GM12874 (cell line): ENCODE measurements at regions not wholly inside any gene's neighbourhood (a gene's known extent, or its start where the extent isn't known, plus 50 kb on each side); places are given as distances from the start of the nearest gene placed in this dataset.

Experiments
- CTCF ChIP-seq: IDR thresholded peaks from 2 replicates; pipeline ENCODE4 v1.5.1; 2011; ENCODE audit warnings: low read depth, mild to moderate bottlenecking, control low read depth, low read length, moderate library complexity; ENCODE audit not compliant: insufficient read depth

- TF ChIP-seq CTCF, result no peak
Observed at GRCh38 chr15:91534235-91534634, 319.3 kb upstream of the SLCO3A1 start.

GRCh38 chr15:91534976-91535375 is 318.5 kb upstream of the SLCO3A1 start:
- no peak for TF ChIP-seq CTCF

DNA sequence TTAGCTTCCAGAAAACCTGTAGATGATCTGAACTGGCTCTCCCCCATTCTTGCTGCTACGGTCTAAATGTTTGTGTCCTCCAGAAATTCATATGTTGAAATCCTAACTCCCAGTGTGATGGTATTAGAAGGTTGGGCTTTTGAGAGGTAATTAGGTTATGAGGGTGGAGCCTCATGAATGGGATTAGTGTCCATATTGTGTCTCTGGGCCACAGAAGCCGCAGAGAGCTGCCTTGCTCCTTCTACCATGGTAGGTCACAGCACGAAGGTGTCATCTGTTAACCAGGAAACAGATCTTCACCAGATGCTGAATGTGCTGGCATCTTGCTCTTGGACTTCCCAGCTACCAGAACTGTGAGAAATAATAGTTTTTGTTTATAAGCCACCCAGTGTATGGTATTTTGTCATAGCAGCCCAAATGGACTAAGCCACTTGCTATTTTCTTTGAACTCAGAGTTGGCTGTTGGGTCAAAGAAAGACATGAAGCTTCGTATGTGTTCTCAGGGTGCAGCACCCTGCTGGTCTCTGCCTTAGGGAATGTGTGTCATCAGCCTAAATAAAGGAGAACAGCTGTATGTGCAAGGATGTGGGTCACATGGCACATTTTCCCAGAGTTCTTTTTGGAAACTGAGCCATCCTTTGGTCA is 317.5 kb upstream of the SLCO3A1 start:
- TF ChIP-seq CTCF, result no peak

DNA sequence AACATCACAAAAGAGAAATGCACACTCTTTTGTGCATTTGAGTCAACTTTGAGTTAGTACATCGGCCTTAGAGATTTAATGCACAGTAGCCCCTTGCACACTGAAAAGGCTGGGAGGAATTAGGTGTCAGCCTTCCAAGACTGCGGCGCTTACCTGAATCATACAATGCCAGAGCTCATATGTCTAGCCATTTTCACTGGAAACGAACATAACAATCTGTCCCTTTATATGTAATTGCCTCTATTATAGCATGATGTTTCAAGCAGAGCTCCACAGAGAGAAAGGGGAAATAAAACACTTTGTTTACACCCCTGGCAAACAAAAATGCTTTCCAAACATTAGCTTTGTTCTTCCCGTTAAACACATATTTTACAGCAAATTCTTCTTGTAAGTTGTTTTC is 315.7 kb upstream of the SLCO3A1 start:
- TF ChIP-seq CTCF, result no peak

- no peak for TF ChIP-seq CTCF
Observed at GRCh38 chr15:91538782-91539181, 314.7 kb upstream of the SLCO3A1 start.

DNA sequence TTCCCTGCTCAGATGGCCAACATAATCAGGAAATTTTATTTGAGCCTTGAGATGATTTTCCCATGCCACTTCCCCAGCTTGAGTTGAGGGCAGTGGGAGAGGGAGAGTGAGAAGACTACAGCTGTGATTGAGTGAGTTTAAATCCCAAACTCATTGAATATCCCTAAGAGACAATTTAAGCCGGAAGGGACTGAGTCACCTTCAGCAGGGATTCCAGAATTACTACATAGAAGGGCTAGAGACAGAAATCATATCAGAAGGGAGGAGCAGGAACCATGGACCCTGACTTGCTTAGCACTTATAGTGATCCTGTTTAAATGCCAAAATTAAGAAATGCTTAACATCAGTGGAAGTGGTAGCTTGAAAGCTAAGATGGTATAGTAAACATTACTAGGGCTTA is 312.2 kb upstream of the SLCO3A1 start:
- no peak for TF ChIP-seq CTCF

GRCh38 chr15:91542226-91542625 is 311.3 kb upstream of the SLCO3A1 start:
- no peak for TF ChIP-seq CTCF
